NB4 (cell line): ENCODE measurements at regions not wholly inside any gene's neighbourhood (a gene's known extent, or its start where the extent isn't known, plus 50 kb on each side); places are given as distances from the start of the nearest gene placed in this dataset.

Experiments used
- POLR2A ChIP-seq: IDR thresholded peaks from 2 replicates; pipeline ENCODE4 v1.6.1; 2011; ENCODE audit warnings: mild to moderate bottlenecking; ENCODE audit not compliant: insufficient read length; ENCODE audit errors: extremely low read depth
- TF ChIP-seq, protein P1 (sequence below): IDR thresholded peaks from one replicate; pipeline ENCODE4 v1.5.1; 2012; ENCODE audit warnings: low read depth, low read length

DNA sequence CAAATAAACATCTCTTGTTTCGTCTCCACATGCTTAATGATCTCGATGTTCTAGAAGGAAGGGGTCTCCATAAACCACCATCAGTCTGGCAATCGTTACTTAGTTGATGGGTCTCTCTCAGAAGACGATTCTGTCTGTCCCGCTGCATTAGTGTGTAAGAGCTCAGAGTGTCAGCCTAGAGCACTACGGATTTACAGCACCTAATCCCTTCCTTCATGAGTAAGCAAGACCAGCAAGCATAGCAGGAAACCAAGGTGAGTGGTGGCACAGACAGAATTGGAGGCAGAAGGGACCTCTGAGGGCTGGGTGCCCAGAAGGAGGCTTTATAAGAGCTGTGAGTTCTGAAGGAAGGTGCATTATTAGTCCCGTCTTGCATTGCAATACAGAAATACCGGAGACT is 440.1 kb downstream of the RBFOX1 start:
- TF ChIP-seq POLR2A: no peak
- TF ChIP-seq, protein P1, sequence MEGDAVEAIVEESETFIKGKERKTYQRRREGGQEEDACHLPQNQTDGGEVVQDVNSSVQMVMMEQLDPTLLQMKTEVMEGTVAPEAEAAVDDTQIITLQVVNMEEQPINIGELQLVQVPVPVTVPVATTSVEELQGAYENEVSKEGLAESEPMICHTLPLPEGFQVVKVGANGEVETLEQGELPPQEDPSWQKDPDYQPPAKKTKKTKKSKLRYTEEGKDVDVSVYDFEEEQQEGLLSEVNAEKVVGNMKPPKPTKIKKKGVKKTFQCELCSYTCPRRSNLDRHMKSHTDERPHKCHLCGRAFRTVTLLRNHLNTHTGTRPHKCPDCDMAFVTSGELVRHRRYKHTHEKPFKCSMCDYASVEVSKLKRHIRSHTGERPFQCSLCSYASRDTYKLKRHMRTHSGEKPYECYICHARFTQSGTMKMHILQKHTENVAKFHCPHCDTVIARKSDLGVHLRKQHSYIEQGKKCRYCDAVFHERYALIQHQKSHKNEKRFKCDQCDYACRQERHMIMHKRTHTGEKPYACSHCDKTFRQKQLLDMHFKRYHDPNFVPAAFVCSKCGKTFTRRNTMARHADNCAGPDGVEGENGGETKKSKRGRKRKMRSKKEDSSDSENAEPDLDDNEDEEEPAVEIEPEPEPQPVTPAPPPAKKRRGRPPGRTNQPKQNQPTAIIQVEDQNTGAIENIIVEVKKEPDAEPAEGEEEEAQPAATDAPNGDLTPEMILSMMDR: no peak
